Gastroesophageal sphincter (tissue), 3 donors: ENCODE measurements at regions not wholly inside any gene's neighbourhood (a gene's known extent, or its start where the extent isn't known, plus 50 kb on each side); places are given as distances from the start of the nearest gene placed in this dataset.

Experiments
- CTCF ChIP-seq, 4 experiments: fragments of 200-600 bp in 2 of 4; fragments of 450-650 bp in 2 of 4; sonication (generic) in 1 of 4; IDR thresholded peaks; one replicate each; pipeline ENCODE4 v1.5.1; 2017 to 2019; ENCODE audit warnings: antibody characterized with exemption in 4 of 4, mild to moderate bottlenecking in 2 of 4, moderate library complexity in 2 of 4
- POLR2AphosphoS5 ChIP-seq: sonication (generic); formaldehyde crosslinking; IDR thresholded peaks from one replicate; pipeline ENCODE4 v1.6.1; 2017; ENCODE audit warnings: antibody characterized with exemption

DNA sequence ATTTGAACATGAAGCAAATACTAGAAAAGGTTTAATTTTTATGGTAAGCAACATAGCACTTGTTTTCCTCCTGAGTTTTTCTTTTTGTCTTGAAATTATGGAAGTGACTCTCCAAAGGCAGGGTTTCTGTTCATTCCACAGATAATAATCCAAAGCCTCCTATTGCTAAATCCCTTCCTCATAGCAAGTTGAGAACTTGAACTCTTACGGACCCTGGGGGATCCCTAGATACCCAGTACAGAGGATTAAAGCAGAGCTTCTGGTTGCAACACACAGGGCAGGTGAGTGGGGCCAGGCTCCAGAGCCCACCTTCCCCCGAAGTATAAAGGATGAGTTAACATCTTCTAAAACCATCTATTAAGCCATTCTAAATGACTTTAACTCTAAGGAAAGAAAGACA lies 294.1 kb downstream of the RMST start:
- TF ChIP-seq CTCF (IDR thresholded peaks at IDR 0.05) (no peak), POLR2AphosphoS5 (no peak)
